ENCODE measurements at regions not wholly inside any gene's neighbourhood (a gene's known extent, or its start where the extent isn't known, plus 50 kb on each side); places are given as distances from the start of the nearest gene placed in this dataset.

DNA sequence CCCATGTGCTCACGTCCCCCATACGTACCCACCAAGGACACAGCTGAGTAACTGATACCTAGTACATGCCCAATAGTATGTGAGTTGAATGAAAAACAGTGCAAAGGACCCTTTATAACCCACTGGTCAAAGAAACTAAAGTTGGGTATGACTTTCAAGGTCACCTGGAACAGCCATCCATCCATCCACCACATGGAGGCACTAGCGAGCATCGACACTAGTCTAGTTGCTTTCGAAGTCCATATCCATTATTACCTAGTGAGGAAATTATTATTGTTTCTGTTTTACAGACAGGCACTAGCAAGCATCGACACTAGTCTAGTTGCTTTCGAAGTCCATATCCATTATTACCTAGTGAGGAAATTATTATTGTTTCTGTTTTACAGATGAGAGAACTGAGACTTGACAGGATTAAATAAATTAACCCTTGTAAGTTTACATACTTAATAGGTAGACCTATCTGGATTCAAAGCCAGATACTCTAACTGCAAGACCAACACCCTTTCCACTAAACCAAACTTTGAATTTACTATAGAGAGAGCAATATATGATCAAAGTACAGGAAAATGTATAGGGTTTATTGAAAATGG, 233.7 kb downstream of the METTL4 start:
- no peak for ATAC-seq
- Histone ChIP-seq H3K36me3 (ENCODE audit: insufficient read depth in 1 of 2, low read depth in 1 of 2) (no peaks in the 10 kb centered on the region), H3K9me3 (no peaks in the 10 kb centered on the region), H3K27ac (no peak overlapping the region), H3K27me3 (ENCODE audit: insufficient read depth in 3 of 3, low read length in 2 of 3) (no peaks in the 10 kb centered on the region), H3K4me1 (no peaks in the 10 kb centered on the region), H3K4me3 (no peak overlapping the region)
- intact Hi-C loops (cut with DNase I), result loop anchor here in 1 of 2 donors (5.0 kb wide), 1 partner anchor 210 kb away; no protein-coding TSS in a partner anchor
- no peak for DNase-seq
- WGBS, 3 donors, result 41 to 53% (median 53%) methylated on average over 7 of the region's 7 CpGs
- TF ChIP-seq CTCF (IDR thresholded peaks at IDR 0.05), result peak; percentile 44

GRCh38 chr18:2338601-2339000, 232.7 kb downstream of the METTL4 start:
- Histone ChIP-seq H3K36me3 (ENCODE audit: insufficient read depth in 1 of 2, low read depth in 1 of 2) (no peaks in the 10 kb centered on the region), H3K4me3 (no peak overlapping the region), H3K4me1 (no peaks in the 10 kb centered on the region), H3K27ac (no peak overlapping the region), H3K9me3 (no peaks in the 10 kb centered on the region), H3K27me3 (ENCODE audit: insufficient read depth in 3 of 3, low read length in 2 of 3) (no peaks in the 10 kb centered on the region)
- WGBS, 3 donors, result 71 to 79% (median 78%) methylated on average over 3 of the region's 3 CpGs
- TF ChIP-seq CTCF (IDR thresholded peaks at IDR 0.05), result no peak
- ATAC-seq (no peak), DNase-seq (no peak)
- intact Hi-C loops (cut with DNase I), result loop anchor here in 1 of 2 donors (5.0 kb wide), 1 partner anchor 209 kb away; no protein-coding TSS in a partner anchor

GRCh38 chr18:2340335-2340734, 231.0 kb downstream of the METTL4 start:
- no peak for TF ChIP-seq CTCF (IDR thresholded peaks at IDR 0.05)
- H3K36me3 ChIP-seq (ENCODE audit: insufficient read depth in 1 of 2, low read depth in 1 of 2), result no peaks in the 10 kb centered on the region
- H3K27me3 ChIP-seq (ENCODE audit: insufficient read depth in 3 of 3, low read length in 2 of 3), result no peaks in the 10 kb centered on the region
- intact Hi-C loops (cut with DNase I), result no loop called here
- H3K4me1 ChIP-seq, result no peaks in the 10 kb centered on the region
- WGBS, 3 donors, result 70 to 71% (median 70%) methylated on average over 4 of the region's 4 CpGs
- no peak overlapping the region for H3K27ac ChIP-seq
- no peaks in the 10 kb centered on the region for H3K9me3 ChIP-seq
- H3K4me3 ChIP-seq, result no peak overlapping the region
- DNase-seq (no peak), ATAC-seq (no peak)

- Histone ChIP-seq H3K36me3 (ENCODE audit: insufficient read depth in 1 of 2, low read depth in 1 of 2) (no peaks in the 10 kb centered on the region), H3K9me3 (no peaks in the 10 kb centered on the region), H3K4me3 (no peak overlapping the region), H3K4me1 (no peaks in the 10 kb centered on the region), H3K27ac (no peak overlapping the region), H3K27me3 (ENCODE audit: insufficient read depth in 3 of 3, low read length in 2 of 3) (no peaks in the 10 kb centered on the region)
- no peak for TF ChIP-seq CTCF (IDR thresholded peaks at IDR 0.05)
- WGBS, 3 donors, result 75 to 80% (median 75%) methylated on average over 5 of the region's 5 CpGs
- DNase-seq, result no peak
- no peak for ATAC-seq
- intact Hi-C loops (cut with DNase I), result no loop called here
Observed at GRCh38 chr18:2348003-2348402, 223.3 kb downstream of the METTL4 start.
